Peyer's patch (tissue), 4 donors: ENCODE measurements at regions not wholly inside any gene's neighbourhood (a gene's known extent, or its start where the extent isn't known, plus 50 kb on each side); places are given as distances from the start of the nearest gene placed in this dataset.

ENCODE experiments used
- POLR2A ChIP-seq, 2 donors: fragments of 450-650 bp; IDR thresholded peaks; one replicate each; pipeline ENCODE4 v1.5.1; 2017; ENCODE audit warnings: antibody characterized with exemption in 2 of 2, mild to moderate bottlenecking in 2 of 2, moderate library complexity in 2 of 2
- TF ChIP-seq, protein P1 (sequence below), 6 experiments: fragments of 450-650 bp in 4 of 6; fragments of 200-600 bp in 2 of 6; sonication (generic) in 1 of 6; IDR thresholded peaks; one replicate each; pipeline ENCODE4 v1.5.1; 2017 to 2019; ENCODE audit warnings: antibody characterized with exemption in 6 of 6, mild to moderate bottlenecking in 3 of 6, moderate library complexity in 1 of 6

DNA sequence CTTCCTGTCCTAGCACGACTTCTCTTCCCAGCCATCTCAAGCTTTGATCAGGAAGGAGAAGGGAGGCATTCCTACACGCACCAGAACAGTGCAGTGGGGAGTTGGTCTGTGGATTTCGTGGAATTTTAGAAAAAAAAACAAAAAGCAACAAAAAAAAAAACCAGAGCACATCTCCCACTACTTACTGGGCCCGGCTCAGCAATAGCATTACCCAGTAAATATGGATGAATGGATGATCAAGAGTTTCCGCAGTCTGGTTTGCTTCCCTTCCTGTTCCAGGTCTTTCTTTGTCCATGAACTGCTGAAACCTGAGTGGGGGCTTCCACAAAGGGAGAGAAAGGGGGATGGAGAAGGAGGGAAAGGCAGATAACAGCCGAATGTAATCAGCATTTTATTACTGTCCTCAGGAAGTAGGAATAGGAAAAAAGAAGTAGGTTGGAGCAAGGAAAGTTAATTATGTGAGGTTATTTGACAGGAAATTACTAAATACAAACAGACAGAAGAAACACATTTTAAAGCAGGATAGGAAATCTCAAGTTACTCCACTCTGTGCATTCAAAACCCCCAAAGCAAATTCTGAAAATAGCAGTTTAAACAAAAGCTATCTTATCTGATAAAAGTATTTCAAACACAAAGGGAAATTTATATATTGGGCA is 349.0 kb downstream of the PRL start:
- TF ChIP-seq, protein P1, sequence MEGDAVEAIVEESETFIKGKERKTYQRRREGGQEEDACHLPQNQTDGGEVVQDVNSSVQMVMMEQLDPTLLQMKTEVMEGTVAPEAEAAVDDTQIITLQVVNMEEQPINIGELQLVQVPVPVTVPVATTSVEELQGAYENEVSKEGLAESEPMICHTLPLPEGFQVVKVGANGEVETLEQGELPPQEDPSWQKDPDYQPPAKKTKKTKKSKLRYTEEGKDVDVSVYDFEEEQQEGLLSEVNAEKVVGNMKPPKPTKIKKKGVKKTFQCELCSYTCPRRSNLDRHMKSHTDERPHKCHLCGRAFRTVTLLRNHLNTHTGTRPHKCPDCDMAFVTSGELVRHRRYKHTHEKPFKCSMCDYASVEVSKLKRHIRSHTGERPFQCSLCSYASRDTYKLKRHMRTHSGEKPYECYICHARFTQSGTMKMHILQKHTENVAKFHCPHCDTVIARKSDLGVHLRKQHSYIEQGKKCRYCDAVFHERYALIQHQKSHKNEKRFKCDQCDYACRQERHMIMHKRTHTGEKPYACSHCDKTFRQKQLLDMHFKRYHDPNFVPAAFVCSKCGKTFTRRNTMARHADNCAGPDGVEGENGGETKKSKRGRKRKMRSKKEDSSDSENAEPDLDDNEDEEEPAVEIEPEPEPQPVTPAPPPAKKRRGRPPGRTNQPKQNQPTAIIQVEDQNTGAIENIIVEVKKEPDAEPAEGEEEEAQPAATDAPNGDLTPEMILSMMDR (IDR thresholded peaks at IDR 0.05), result no peak
- no peak for TF ChIP-seq POLR2A (IDR thresholded peaks at IDR 0.05)
